Suprapubic skin (tissue), 3 donors: ENCODE measurements at regions not wholly inside any gene's neighbourhood (a gene's known extent, or its start where the extent isn't known, plus 50 kb on each side); places are given as distances from the start of the nearest gene placed in this dataset.

Experiments
- POLR2A ChIP-seq, 2 donors: fragments of 450-650 bp; IDR thresholded peaks; one replicate each; pipeline ENCODE4 v1.6.1; 2017; ENCODE audit warnings: antibody characterized with exemption in 2 of 2, mild to moderate bottlenecking in 2 of 2, moderate library complexity in 2 of 2
- TF ChIP-seq, protein P1 (sequence below), 2 donors: fragments of 200-600 bp in 1 of 2; fragments of 450-650 bp in 1 of 2; sonication (generic) in 1 of 2; IDR thresholded peaks; one replicate each; pipeline ENCODE4 v1.5.1; 2016 to 2019; ENCODE audit warnings: antibody characterized with exemption in 2 of 2, mild to moderate bottlenecking in 1 of 2, moderate library complexity in 1 of 2

DNA sequence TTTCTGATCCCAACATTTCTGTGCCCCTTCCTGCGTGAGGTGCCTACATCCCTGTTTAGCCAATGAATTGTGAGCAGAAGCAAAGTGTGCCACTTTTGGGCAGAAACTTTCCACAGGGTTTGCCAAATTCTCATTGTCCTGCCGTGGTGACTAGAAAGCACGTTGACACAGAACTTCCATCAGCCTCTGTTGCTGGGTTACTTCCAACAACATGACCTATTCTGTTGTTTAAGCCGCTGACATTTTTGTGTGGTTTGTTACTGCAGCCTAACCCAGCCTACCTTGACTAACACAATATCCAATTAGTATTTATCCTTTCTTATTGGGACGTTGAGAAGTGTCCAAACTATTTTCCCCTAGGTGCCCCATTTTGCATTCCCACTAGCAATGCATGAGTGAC, 136.8 kb downstream of the URB2 start:
- no peak for TF ChIP-seq POLR2A (IDR thresholded peaks at IDR 0.05)
- TF ChIP-seq, protein P1, sequence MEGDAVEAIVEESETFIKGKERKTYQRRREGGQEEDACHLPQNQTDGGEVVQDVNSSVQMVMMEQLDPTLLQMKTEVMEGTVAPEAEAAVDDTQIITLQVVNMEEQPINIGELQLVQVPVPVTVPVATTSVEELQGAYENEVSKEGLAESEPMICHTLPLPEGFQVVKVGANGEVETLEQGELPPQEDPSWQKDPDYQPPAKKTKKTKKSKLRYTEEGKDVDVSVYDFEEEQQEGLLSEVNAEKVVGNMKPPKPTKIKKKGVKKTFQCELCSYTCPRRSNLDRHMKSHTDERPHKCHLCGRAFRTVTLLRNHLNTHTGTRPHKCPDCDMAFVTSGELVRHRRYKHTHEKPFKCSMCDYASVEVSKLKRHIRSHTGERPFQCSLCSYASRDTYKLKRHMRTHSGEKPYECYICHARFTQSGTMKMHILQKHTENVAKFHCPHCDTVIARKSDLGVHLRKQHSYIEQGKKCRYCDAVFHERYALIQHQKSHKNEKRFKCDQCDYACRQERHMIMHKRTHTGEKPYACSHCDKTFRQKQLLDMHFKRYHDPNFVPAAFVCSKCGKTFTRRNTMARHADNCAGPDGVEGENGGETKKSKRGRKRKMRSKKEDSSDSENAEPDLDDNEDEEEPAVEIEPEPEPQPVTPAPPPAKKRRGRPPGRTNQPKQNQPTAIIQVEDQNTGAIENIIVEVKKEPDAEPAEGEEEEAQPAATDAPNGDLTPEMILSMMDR (IDR thresholded peaks at IDR 0.05) = no peak
